ENCODE measurements at regions not wholly inside any gene's neighbourhood (a gene's known extent, or its start where the extent isn't known, plus 50 kb on each side); places are given as distances from the start of the nearest gene placed in this dataset.

GRCh38 chr2:222108497-222108896, 190.3 kb downstream of the PAX3 start:
- TF ChIP-seq, protein P1, sequence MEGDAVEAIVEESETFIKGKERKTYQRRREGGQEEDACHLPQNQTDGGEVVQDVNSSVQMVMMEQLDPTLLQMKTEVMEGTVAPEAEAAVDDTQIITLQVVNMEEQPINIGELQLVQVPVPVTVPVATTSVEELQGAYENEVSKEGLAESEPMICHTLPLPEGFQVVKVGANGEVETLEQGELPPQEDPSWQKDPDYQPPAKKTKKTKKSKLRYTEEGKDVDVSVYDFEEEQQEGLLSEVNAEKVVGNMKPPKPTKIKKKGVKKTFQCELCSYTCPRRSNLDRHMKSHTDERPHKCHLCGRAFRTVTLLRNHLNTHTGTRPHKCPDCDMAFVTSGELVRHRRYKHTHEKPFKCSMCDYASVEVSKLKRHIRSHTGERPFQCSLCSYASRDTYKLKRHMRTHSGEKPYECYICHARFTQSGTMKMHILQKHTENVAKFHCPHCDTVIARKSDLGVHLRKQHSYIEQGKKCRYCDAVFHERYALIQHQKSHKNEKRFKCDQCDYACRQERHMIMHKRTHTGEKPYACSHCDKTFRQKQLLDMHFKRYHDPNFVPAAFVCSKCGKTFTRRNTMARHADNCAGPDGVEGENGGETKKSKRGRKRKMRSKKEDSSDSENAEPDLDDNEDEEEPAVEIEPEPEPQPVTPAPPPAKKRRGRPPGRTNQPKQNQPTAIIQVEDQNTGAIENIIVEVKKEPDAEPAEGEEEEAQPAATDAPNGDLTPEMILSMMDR (IDR thresholded peaks at IDR 0.05; ENCODE audit: low read depth, low read length): no peak
- TF ChIP-seq MAX (IDR thresholded peaks at IDR 0.05; ENCODE audit: low read depth, low read length): no peak
